ENCODE measurements at regions not wholly inside any gene's neighbourhood (a gene's known extent, or its start where the extent isn't known, plus 50 kb on each side); places are given as distances from the start of the nearest gene placed in this dataset.

DNA sequence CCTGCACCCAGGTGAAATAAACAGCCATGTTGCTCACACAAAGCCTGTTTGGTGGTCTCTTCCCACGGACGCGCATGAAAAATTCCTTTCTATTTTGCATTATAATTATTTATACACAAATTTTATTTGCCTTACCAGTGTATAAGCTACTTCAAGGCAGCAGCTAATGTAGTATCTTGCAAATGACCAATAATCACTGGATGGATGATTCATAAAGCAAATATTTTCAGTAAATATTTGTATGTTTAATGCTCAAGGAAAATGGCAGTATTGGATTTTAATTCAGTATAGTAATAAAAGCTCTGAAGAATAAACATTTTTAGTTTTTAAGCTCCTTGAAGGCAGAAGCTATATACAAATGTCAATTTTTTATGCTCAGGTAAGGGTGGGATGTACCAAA lies 158.7 kb upstream of the NANOGP8 start:
- Histone ChIP-seq H3K4me2 (ENCODE audit: insufficient read depth, low read length) (no peak overlapping the region), H3K27ac (ENCODE audit: extremely low read depth, low read depth, low read length) (no peak overlapping the region), H3K9ac (ENCODE audit: insufficient read depth in 1 of 2, low read depth in 2 of 2, low read length in 2 of 2) (no peak overlapping the region), H3K9me1 (ENCODE audit: control insufficient read depth, insufficient read depth, low read length) (no peaks in the 10 kb centered on the region), H2AFZ (ENCODE audit: low read depth, low read length) (no peak overlapping the region), H3K9me3 (replicated peaks; ENCODE audit: control insufficient read depth, insufficient read depth, low read depth, low read length) (no peaks in the 10 kb centered on the region), H4K20me1 (replicated peaks; ENCODE audit: control insufficient read depth, insufficient read depth, low read length) (no peaks in the 10 kb centered on the region), H3K79me2 (ENCODE audit: control insufficient read depth, insufficient read depth, low read length) (no peaks in the 10 kb centered on the region), H3K4me3 (no peak overlapping the region), H3K27me3 (ENCODE audit: control insufficient read depth in 2 of 2, insufficient read depth in 2 of 2, low read length in 2 of 2) (no peaks in the 10 kb centered on the region), H3K36me3 (ENCODE audit: control insufficient read depth, insufficient read depth, low read length) (no peaks in the 10 kb centered on the region), H3K4me1 (replicated peaks in 1 of 2; ENCODE audit: control insufficient read depth in 2 of 2, insufficient read depth in 2 of 2, low read length in 2 of 2) (no peaks in the 10 kb centered on the region)
- ATAC-seq (no peak), DNase-seq (ENCODE audit: extremely low read depth in 1 of 4, low spot score in 3 of 4) (no peak), FAIRE-seq (no peak)
- in situ Hi-C loops (cut with MboI) (no loop called here), intact Hi-C loops (cut with micrococcal nuclease) (no loop called here)
- ChIA-PET POLR2A (interaction anchor here (0.6 kb wide), 1 partner anchor 30 kb away, joined by 3 read pairs; no protein-coding TSS in a partner anchor), CTCF (ENCODE audit: low intra/inter-chr PET ratio) (no interaction called here)
- TF ChIP-seq, protein P1, sequence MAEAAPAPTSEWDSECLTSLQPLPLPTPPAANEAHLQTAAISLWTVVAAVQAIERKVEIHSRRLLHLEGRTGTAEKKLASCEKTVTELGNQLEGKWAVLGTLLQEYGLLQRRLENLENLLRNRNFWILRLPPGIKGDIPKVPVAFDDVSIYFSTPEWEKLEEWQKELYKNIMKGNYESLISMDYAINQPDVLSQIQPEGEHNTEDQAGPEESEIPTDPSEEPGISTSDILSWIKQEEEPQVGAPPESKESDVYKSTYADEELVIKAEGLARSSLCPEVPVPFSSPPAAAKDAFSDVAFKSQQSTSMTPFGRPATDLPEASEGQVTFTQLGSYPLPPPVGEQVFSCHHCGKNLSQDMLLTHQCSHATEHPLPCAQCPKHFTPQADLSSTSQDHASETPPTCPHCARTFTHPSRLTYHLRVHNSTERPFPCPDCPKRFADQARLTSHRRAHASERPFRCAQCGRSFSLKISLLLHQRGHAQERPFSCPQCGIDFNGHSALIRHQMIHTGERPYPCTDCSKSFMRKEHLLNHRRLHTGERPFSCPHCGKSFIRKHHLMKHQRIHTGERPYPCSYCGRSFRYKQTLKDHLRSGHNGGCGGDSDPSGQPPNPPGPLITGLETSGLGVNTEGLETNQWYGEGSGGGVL (CRISPR knock-in tag; IDR thresholded peaks at IDR 0.05), result no peak
- no peak for TF ChIP-seq ZNF324 (CRISPR knock-in tag; IDR thresholded peaks at IDR 0.05)
- no peak for TF ChIP-seq IRF2 (CRISPR knock-in tag; IDR thresholded peaks at IDR 0.05)
- no peak for TF ChIP-seq IRF1 (CRISPR knock-in tag; IDR thresholded peaks at IDR 0.05; ENCODE audit: borderline replicate concordance)
- TF ChIP-seq NFATC3 (IDR thresholded peaks at IDR 0.05), result no peak
- TF ChIP-seq ATF3 (IDR thresholded peaks at IDR 0.05), result no peak
- no peak for TF ChIP-seq ATF3 (CRISPR knock-in tag; conservative IDR thresholded peaks at IDR 0.05)
- no peak for TF ChIP-seq ZSCAN29 (IDR thresholded peaks at IDR 0.05)
- TF ChIP-seq RAD21 (CRISPR knock-in tag; conservative IDR thresholded peaks at IDR 0.05 in 1 of 2, IDR thresholded peaks at IDR 0.05 in 1 of 2), result no peak
- no peak for TF ChIP-seq POLR2G (IDR thresholded peaks at IDR 0.05; ENCODE audit: low read depth, low read length)
- TF ChIP-seq, protein P2, sequence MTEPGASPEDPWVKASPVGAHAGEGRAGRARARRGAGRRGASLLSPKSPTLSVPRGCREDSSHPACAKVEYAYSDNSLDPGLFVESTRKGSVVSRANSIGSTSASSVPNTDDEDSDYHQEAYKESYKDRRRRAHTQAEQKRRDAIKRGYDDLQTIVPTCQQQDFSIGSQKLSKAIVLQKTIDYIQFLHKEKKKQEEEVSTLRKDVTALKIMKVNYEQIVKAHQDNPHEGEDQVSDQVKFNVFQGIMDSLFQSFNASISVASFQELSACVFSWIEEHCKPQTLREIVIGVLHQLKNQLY (CRISPR knock-in tag; conservative IDR thresholded peaks at IDR 0.05), result no peak
- TF ChIP-seq ILF3 (IDR thresholded peaks at IDR 0.05; ENCODE audit: borderline replicate concordance), result no peak
- TF ChIP-seq PKNOX1 (IDR thresholded peaks at IDR 0.05), result no peak
- TF ChIP-seq, protein P3, sequence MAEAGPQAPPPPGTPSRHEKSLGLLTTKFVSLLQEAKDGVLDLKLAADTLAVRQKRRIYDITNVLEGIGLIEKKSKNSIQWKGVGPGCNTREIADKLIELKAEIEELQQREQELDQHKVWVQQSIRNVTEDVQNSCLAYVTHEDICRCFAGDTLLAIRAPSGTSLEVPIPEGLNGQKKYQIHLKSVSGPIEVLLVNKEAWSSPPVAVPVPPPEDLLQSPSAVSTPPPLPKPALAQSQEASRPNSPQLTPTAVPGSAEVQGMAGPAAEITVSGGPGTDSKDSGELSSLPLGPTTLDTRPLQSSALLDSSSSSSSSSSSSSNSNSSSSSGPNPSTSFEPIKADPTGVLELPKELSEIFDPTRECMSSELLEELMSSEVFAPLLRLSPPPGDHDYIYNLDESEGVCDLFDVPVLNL (CRISPR knock-in tag; IDR thresholded peaks at IDR 0.05; ENCODE audit: low read depth), result no peak
- TF ChIP-seq MTA2 (IDR thresholded peaks at IDR 0.05; ENCODE audit: low read depth), result no peak
- 98% methylated on average over 3 of the region's 3 CpGs for WGBS (ENCODE audit: insufficient coverage, low coverage, missing lambda C conversion rate)
- BruUV-seq (replicated peaks), result no TSS peak
